Liver (tissue), 8 donors: ENCODE measurements at regions not wholly inside any gene's neighbourhood (a gene's known extent, or its start where the extent isn't known, plus 50 kb on each side); places are given as distances from the start of the nearest gene placed in this dataset.

ENCODE experiments used
- DNase-seq: peaks from one replicate; pipeline ENCODE4 v3.0.0-alpha.2; 2017; ENCODE audit warnings: low spot score
- H3K27ac ChIP-seq, 2 donors: one replicate each; pipeline ENCODE4 v1.7.0; 2013; ENCODE audit warnings: inconsistent platforms in 2 of 2, low read length in 2 of 2, control low read depth in 1 of 2, low read depth in 1 of 2, mild to moderate bottlenecking in 1 of 2
- H3K27me3 ChIP-seq, 4 donors: one replicate each; pipeline versions ENCODE4 v1.6.1 to v1.7.0; 2013; ENCODE audit warnings: low read length in 3 of 4, inconsistent platforms in 1 of 4, mild to moderate bottlenecking in 1 of 4, moderate library complexity in 1 of 4; ENCODE audit not compliant: control insufficient read depth in 4 of 4, insufficient read depth in 4 of 4
- H3K36me3 ChIP-seq, 4 donors: one replicate each; pipeline versions ENCODE4 v1.6.1 to v1.7.0; 2013; ENCODE audit warnings: low read length in 3 of 4, mild to moderate bottlenecking in 3 of 4, low read depth in 1 of 4, moderate library complexity in 1 of 4; ENCODE audit not compliant: control insufficient read depth in 4 of 4, insufficient read depth in 3 of 4
- H3K4me1 ChIP-seq, 4 donors: one replicate each; pipeline versions ENCODE4 v1.6.1 to v1.7.0; 2013; ENCODE audit warnings: low read length in 3 of 4, mild to moderate bottlenecking in 3 of 4, moderate library complexity in 1 of 4; ENCODE audit not compliant: control insufficient read depth in 4 of 4, insufficient read depth in 4 of 4
- H3K4me3 ChIP-seq, 3 donors: one replicate each; pipeline versions ENCODE4 v1.6.1 to v1.7.0; 2013; ENCODE audit warnings: low read length in 3 of 3, control low read depth in 1 of 3, low read depth in 1 of 3, mild to moderate bottlenecking in 1 of 3
- H3K9ac ChIP-seq, 2 donors: one replicate each; pipeline ENCODE4 v1.7.0; 2013; ENCODE audit warnings: low read length in 2 of 2, mild to moderate bottlenecking in 2 of 2, moderate library complexity in 2 of 2, control low read depth in 1 of 2, low read depth in 1 of 2
- H3K9me3 ChIP-seq, 4 donors: one replicate each; pipeline versions ENCODE4 v1.6.1 to v1.7.0; 2013; ENCODE audit warnings: low read length in 3 of 4; ENCODE audit not compliant: control insufficient read depth in 4 of 4
- CTCF ChIP-seq: fragments of 150-350 bp; IDR thresholded peaks from 2 replicates; pipeline ENCODE4 v1.5.1; 2017; ENCODE audit warnings: improper control_type of control experiment, low read depth, low read length; ENCODE audit not compliant: missing input control
- EGR1 ChIP-seq, 2 donors: IDR thresholded peaks; 2 replicates each; pipeline ENCODE4 v1.6.1; 2016 to 2018; ENCODE audit warnings: antibody characterized with exemption in 2 of 2, low read depth in 2 of 2
- FOXA1 ChIP-seq: IDR thresholded peaks from 2 replicates; pipeline ENCODE4 v1.6.1; 2016; ENCODE audit warnings: antibody characterized with exemption
- GABPA ChIP-seq, 2 donors: IDR thresholded peaks in 1 of 2; conservative IDR thresholded peaks in 1 of 2; 2 replicates each; pipeline ENCODE4 v1.6.1; 2016; ENCODE audit warnings: antibody characterized with exemption in 2 of 2, mild to moderate bottlenecking in 1 of 2, moderate library complexity in 1 of 2
- HNF4A ChIP-seq, 2 donors: conservative IDR thresholded peaks; 2 replicates each; pipeline ENCODE4 v1.6.1; 2016; ENCODE audit warnings: antibody characterized with exemption in 2 of 2, mild to moderate bottlenecking in 2 of 2
- HNF4G ChIP-seq: IDR thresholded peaks from 2 replicates; pipeline ENCODE4 v1.6.1; 2016; ENCODE audit warnings: antibody characterized with exemption
- JUND ChIP-seq, 2 donors: IDR thresholded peaks; 2 replicates each; pipeline ENCODE4 v1.6.1; 2016; ENCODE audit warnings: antibody characterized with exemption in 2 of 2
- MAX ChIP-seq: IDR thresholded peaks from 2 replicates; pipeline ENCODE4 v1.6.1; 2016; ENCODE audit warnings: antibody characterized with exemption
- NR2F2 ChIP-seq: IDR thresholded peaks from 2 replicates; pipeline ENCODE4 v1.6.1; 2016; ENCODE audit warnings: antibody characterized with exemption
- RAD21 ChIP-seq, 2 donors: IDR thresholded peaks; 2 replicates each; pipeline ENCODE4 v1.6.1; 2016; ENCODE audit warnings: antibody characterized with exemption in 2 of 2, mild to moderate bottlenecking in 2 of 2
- REST ChIP-seq: IDR thresholded peaks from 2 replicates; pipeline ENCODE4 v1.6.1; 2016; ENCODE audit warnings: antibody characterized with exemption, mild to moderate bottlenecking
- RXRA ChIP-seq, 2 donors: IDR thresholded peaks; 2 replicates each; pipeline ENCODE4 v1.6.1; 2017 to 2018; ENCODE audit warnings: antibody characterized with exemption in 2 of 2, mild to moderate bottlenecking in 1 of 2
- SP1 ChIP-seq: IDR thresholded peaks from 2 replicates; pipeline ENCODE4 v1.6.1; 2018; ENCODE audit warnings: antibody characterized with exemption, mild to moderate bottlenecking
- TAF1 ChIP-seq: conservative IDR thresholded peaks from 2 replicates; pipeline ENCODE4 v1.6.1; 2016; ENCODE audit warnings: antibody characterized with exemption, mild to moderate bottlenecking
- ZBTB33 ChIP-seq: IDR thresholded peaks from 2 replicates; pipeline ENCODE4 v1.6.1; 2016; ENCODE audit warnings: antibody characterized with exemption
- WGBS: extraction: QIAGEN DNeasy Blood & Tissue Kit; methylation state at CpG from one replicate; pipeline ENCODE4 v1.1.7; 2013; 5-methylcytosine and 5-hydroxymethylcytosine counted together
- donor health status: healthy.
- donor health status: healthy.
- donor health status: healthy.
- donor health status: healthy.
- donor health status: healthy.

- TF ChIP-seq SP1 = no peak
- TF ChIP-seq CTCF = no peak
- no peak for TF ChIP-seq MAX
- no peak for TF ChIP-seq FOXA1
- no peak for TF ChIP-seq HNF4G
- TF ChIP-seq REST = no peak
- no peak for TF ChIP-seq NR2F2
- Histone ChIP-seq H3K9me3 (peaks cover 0 to 3% (median 0%) of the 10 kb centered on the region in 4 donors), H3K27ac (no peak overlapping the region), H3K36me3 (no peaks in the 10 kb centered on the region), H3K4me1 (no peaks in the 10 kb centered on the region), H3K9ac (no peak overlapping the region), H3K4me3 (no peak overlapping the region), H3K27me3 (no peaks in the 10 kb centered on the region)
- DNase-seq = no peak
- WGBS = 79% methylated on average over 12 of the region's 12 CpGs
Observed at GRCh38 chr5:2577312-2578036, 174.0 kb downstream of the IRX2 start.

- Histone ChIP-seq H3K4me3 (no peak overlapping the region), H3K27me3 (no peaks in the 10 kb centered on the region), H3K36me3 (no peaks in the 10 kb centered on the region), H3K9ac (no peak overlapping the region), H3K9me3 (peaks cover 0 to 3% (median 0%) of the 10 kb centered on the region in 4 donors), H3K4me1 (no peaks in the 10 kb centered on the region), H3K27ac (no peak overlapping the region)
- no peak for DNase-seq
- TF ChIP-seq REST (no peak), GABPA (IDR thresholded peaks at IDR 0.05 in 1 of 2, conservative IDR thresholded peaks at IDR 0.05 in 1 of 2) (no peak), RAD21 (IDR thresholded peaks at IDR 0.05) (no peak), HNF4A (conservative IDR thresholded peaks at IDR 0.05) (no peak), TAF1 (no peak), RXRA (IDR thresholded peaks at IDR 0.05) (no peak), HNF4G (no peak), EGR1 (IDR thresholded peaks at IDR 0.05; ENCODE audit: low read depth in 2 of 2) (no peak), NR2F2 (no peak), MAX (no peak), ZBTB33 (no peak), SP1 (no peak), JUND (IDR thresholded peaks at IDR 0.05) (no peak), FOXA1 (no peak)
- WGBS = 68% methylated on average over 11 of the region's 11 CpGs
Observed at GRCh38 chr5:2576823-2577222, 174.7 kb downstream of the IRX2 start.
